ENCODE measurements at regions not wholly inside any gene's neighbourhood (a gene's known extent, or its start where the extent isn't known, plus 50 kb on each side); places are given as distances from the start of the nearest gene placed in this dataset.

- Histone ChIP-seq H3K27ac (replicated peaks) (no peak overlapping the region), H3K27me3 (ENCODE audit: insufficient read depth, poor library complexity, severe bottlenecking) (no peaks in the 10 kb centered on the region), H3K4me3 (replicated peaks; ENCODE audit: insufficient read depth, low read length) (no peak overlapping the region)
- DNase-seq (ENCODE audit: low read depth in 1 of 2, low spot score in 1 of 2): no peak
- TF ChIP-seq SPI1 (IDR thresholded peaks at IDR 0.05; ENCODE audit: borderline replicate concordance, low read depth): no peak
Observed at GRCh38 chr12:13422291-13422690, 225.8 kb downstream of the EMP1 start.

GRCh38 chr12:13417516-13417915 lies 221.0 kb downstream of the EMP1 start:
- no peak for TF ChIP-seq GABPA (IDR thresholded peaks at IDR 0.05; ENCODE audit: low read depth)
- TF ChIP-seq POLR2AphosphoS5 (IDR thresholded peaks at IDR 0.05; ENCODE audit: low read depth): no peak
- no peak for TF ChIP-seq CTCF (IDR thresholded peaks at IDR 0.05; ENCODE audit: insufficient read depth, low read length)
- peaks cover 6% of the 10 kb centered on the region for H3K27me3 ChIP-seq (ENCODE audit: insufficient read depth, poor library complexity, severe bottlenecking)
- H3K4me3 ChIP-seq (replicated peaks; ENCODE audit: insufficient read depth, low read length): no peak overlapping the region
- no peak for DNase-seq (ENCODE audit: low read depth in 1 of 2, low spot score in 1 of 2)
- no peak overlapping the region for H3K27ac ChIP-seq (replicated peaks)

GRCh38 chr12:13411287-13411686 lies 214.8 kb downstream of the EMP1 start:
- H3K27ac ChIP-seq (replicated peaks): no peak overlapping the region
- no peak for DNase-seq (ENCODE audit: low read depth in 1 of 2, low spot score in 1 of 2)
- H3K27me3 ChIP-seq (ENCODE audit: insufficient read depth, poor library complexity, severe bottlenecking): peaks cover 6% of the 10 kb centered on the region
- no peak for TF ChIP-seq REST (IDR thresholded peaks at IDR 0.05; ENCODE audit: insufficient replicate concordance, low read depth)
- no peak for TF ChIP-seq CTCF (IDR thresholded peaks at IDR 0.05; ENCODE audit: insufficient read depth, low read length)
- TF ChIP-seq SPI1 (IDR thresholded peaks at IDR 0.05; ENCODE audit: borderline replicate concordance, low read depth): no peak
- no peak for TF ChIP-seq GABPA (IDR thresholded peaks at IDR 0.05; ENCODE audit: low read depth)
- TF ChIP-seq POLR2AphosphoS5 (IDR thresholded peaks at IDR 0.05; ENCODE audit: low read depth): no peak
- H3K4me3 ChIP-seq (replicated peaks; ENCODE audit: insufficient read depth, low read length): no peak overlapping the region

- no peak overlapping the region for H3K27ac ChIP-seq (replicated peaks)
- TF ChIP-seq POLR2AphosphoS5 (IDR thresholded peaks at IDR 0.05; ENCODE audit: low read depth) (no peak), GABPA (IDR thresholded peaks at IDR 0.05; ENCODE audit: low read depth) (no peak), SPI1 (IDR thresholded peaks at IDR 0.05; ENCODE audit: borderline replicate concordance, low read depth) (no peak), REST (IDR thresholded peaks at IDR 0.05; ENCODE audit: insufficient replicate concordance, low read depth) (no peak), CTCF (IDR thresholded peaks at IDR 0.05; ENCODE audit: insufficient read depth, low read length) (no peak)
- no peaks in the 10 kb centered on the region for H3K27me3 ChIP-seq (ENCODE audit: insufficient read depth, poor library complexity, severe bottlenecking)
- no peak overlapping the region for H3K4me3 ChIP-seq (replicated peaks; ENCODE audit: insufficient read depth, low read length)
- DNase-seq (ENCODE audit: low read depth in 1 of 2, low spot score in 1 of 2): no peak
Observed at GRCh38 chr12:13405961-13406703, 209.6 kb downstream of the EMP1 start.
